KOPT-K1 (cell line): ENCODE measurements at regions not wholly inside any gene's neighbourhood (a gene's known extent, or its start where the extent isn't known, plus 50 kb on each side); places are given as distances from the start of the nearest gene placed in this dataset.
"Not testable (repeated sequence)": the region's sequence is repeated elsewhere in the genome, so short reads cannot be mapped to it uniquely, and the experiment has no call there.

Experiments
- H3K27ac ChIP-seq: fragments of 200-600 bp; sonication (generic); 2 replicates; pipeline ENCODE4 v1.5.1; 2016; ENCODE audit warnings: antibody characterized with exemption, mild to moderate bottlenecking, low read depth, low read length; ENCODE audit not compliant: poor library complexity, severe bottlenecking
- H3K36me3 ChIP-seq: fragments of 200-600 bp; sonication (generic); 2 replicates; pipeline ENCODE4 v1.5.1; 2017; ENCODE audit warnings: antibody characterized with exemption, mild to moderate bottlenecking, low read length, moderate library complexity; ENCODE audit not compliant: insufficient read depth
- H3K9me3 ChIP-seq: fragments of 200-600 bp; sonication (generic); 2 replicates; pipeline ENCODE4 v1.5.1; 2017; ENCODE audit warnings: antibody characterized with exemption, low read length, mild to moderate bottlenecking; ENCODE audit not compliant: insufficient read depth, poor library complexity, severe bottlenecking

GRCh38 chr18:60010513-60010912 lies 110.7 kb downstream of the PMAIP1 start:
- Histone ChIP-seq H3K27ac (no peak overlapping the region), H3K9me3 (peaks cover 16% of the 10 kb centered on the region), H3K36me3 (no peaks in the 10 kb centered on the region)

GRCh38 chr18:60007661-60008060 lies 107.9 kb downstream of the PMAIP1 start:
- peaks cover 28% of the 10 kb centered on the region for H3K9me3 ChIP-seq
- no peak overlapping the region for H3K27ac ChIP-seq
- no peaks in the 10 kb centered on the region for H3K36me3 ChIP-seq

GRCh38 chr18:60003610-60004185 lies 103.9 kb downstream of the PMAIP1 start:
- no peaks in the 10 kb centered on the region for H3K36me3 ChIP-seq
- no peak overlapping the region for H3K27ac ChIP-seq

GRCh38 chr18:59996370-59996966 lies 96.7 kb downstream of the PMAIP1 start:
- H3K36me3 ChIP-seq = no peaks in the 10 kb centered on the region
- no peak overlapping the region for H3K27ac ChIP-seq
- H3K9me3 ChIP-seq = peaks cover 4% of the 10 kb centered on the region

More at GRCh38 chr18:60003610-60004185, 103.9 kb downstream of the PMAIP1 start:
- H3K9me3 ChIP-seq = peaks cover 20% of the 10 kb centered on the region

- H3K9me3 ChIP-seq = no peaks in the 10 kb centered on the region
Observed at GRCh38 chr18:59994357-59994756, 94.6 kb downstream of the PMAIP1 start.

GRCh38 chr18:59993560-59993959 lies 93.8 kb downstream of the PMAIP1 start:
- H3K36me3 ChIP-seq = no peaks in the 10 kb centered on the region
- no peak overlapping the region for H3K27ac ChIP-seq
- H3K9me3 ChIP-seq = no peaks in the 10 kb centered on the region

More at GRCh38 chr18:59994357-59994756, 94.6 kb downstream of the PMAIP1 start:
- H3K36me3 ChIP-seq = no peaks in the 10 kb centered on the region
- no peak overlapping the region for H3K27ac ChIP-seq

GRCh38 chr18:59990121-59990823 lies 90.5 kb downstream of the PMAIP1 start:
- no peak overlapping the region for H3K27ac ChIP-seq
- H3K36me3 ChIP-seq = no peaks in the 10 kb centered on the region
- H3K9me3 ChIP-seq = no peaks in the 10 kb centered on the region

- Histone ChIP-seq H3K36me3 (no peaks in the 10 kb centered on the region), H3K9me3 (no peaks in the 10 kb centered on the region)
Observed at GRCh38 chr18:59988098-59988706, 88.4 kb downstream of the PMAIP1 start.

GRCh38 chr18:59987102-59987501 lies 87.3 kb downstream of the PMAIP1 start:
- Histone ChIP-seq H3K36me3 (no peaks in the 10 kb centered on the region), H3K9me3 (no peaks in the 10 kb centered on the region), H3K27ac (no peak overlapping the region)

More at GRCh38 chr18:59988098-59988706, 88.4 kb downstream of the PMAIP1 start:
- H3K27ac ChIP-seq = no peak overlapping the region

GRCh38 chr18:59986139-59986538 lies 86.3 kb downstream of the PMAIP1 start:
- H3K27ac ChIP-seq = no peak overlapping the region
- no peaks in the 10 kb centered on the region for H3K9me3 ChIP-seq
- no peaks in the 10 kb centered on the region for H3K36me3 ChIP-seq

- no peaks in the 10 kb centered on the region for H3K36me3 ChIP-seq
- H3K27ac ChIP-seq = no peak overlapping the region
Observed at GRCh38 chr18:59985289-59985688, 85.5 kb downstream of the PMAIP1 start.

GRCh38 chr18:59983506-59983905 lies 83.7 kb downstream of the PMAIP1 start:
- Histone ChIP-seq H3K36me3 (no peaks in the 10 kb centered on the region), H3K27ac (no peak overlapping the region), H3K9me3 (no peaks in the 10 kb centered on the region)

More at GRCh38 chr18:59985289-59985688, 85.5 kb downstream of the PMAIP1 start:
- H3K9me3 ChIP-seq = no peaks in the 10 kb centered on the region

GRCh38 chr18:59980188-59980637 lies 80.4 kb downstream of the PMAIP1 start:
- Histone ChIP-seq H3K27ac (no peak overlapping the region), H3K36me3 (no peaks in the 10 kb centered on the region), H3K9me3 (no peaks in the 10 kb centered on the region)

- Histone ChIP-seq H3K27ac (no peak overlapping the region), H3K36me3 (no peaks in the 10 kb centered on the region), H3K9me3 (no peaks in the 10 kb centered on the region)
Observed at GRCh38 chr18:59971871-59972428, 72.2 kb downstream of the PMAIP1 start.

- not testable (repeated sequence) for H3K27ac ChIP-seq, H3K9me3 ChIP-seq, H3K36me3 ChIP-seq
Observed at GRCh38 chr18:59971144-59971543, 71.3 kb downstream of the PMAIP1 start.
